HFF-Myc (cell line): ENCODE measurements at regions not wholly inside any gene's neighbourhood (a gene's known extent, or its start where the extent isn't known, plus 50 kb on each side); places are given as distances from the start of the nearest gene placed in this dataset.

Experiments used
- DNase-seq: peaks from one replicate; pipeline ENCODE4 v3.0.0-alpha.2; 2011; ENCODE audit warnings: low read depth; ENCODE audit errors: extremely low read depth
- H3K4me3 ChIP-seq: replicated peaks from 2 replicates; pipeline ENCODE4 v1.5.1; 2011; ENCODE audit warnings: low read depth, mild to moderate bottlenecking, control low read depth, low read length
- CTCF ChIP-seq: IDR thresholded peaks from 2 replicates; pipeline ENCODE4 v1.5.1; 2012; ENCODE audit warnings: mild to moderate bottlenecking, low read depth, low read length, control low read depth; ENCODE audit errors: missing control alignments

- no peak overlapping the region for H3K4me3 ChIP-seq
- no peak for TF ChIP-seq CTCF
- DNase-seq: no peak
Observed at GRCh38 chr1:238501290-238501689, 610.6 kb upstream of the ZP4 start.

GRCh38 chr1:238499021-238499420, 608.3 kb upstream of the ZP4 start:
- DNase-seq: no peak
- TF ChIP-seq CTCF: no peak
- H3K4me3 ChIP-seq: no peak overlapping the region

GRCh38 chr1:238492271-238492670, 601.5 kb upstream of the ZP4 start:
- DNase-seq: no peak
- no peak overlapping the region for H3K4me3 ChIP-seq
- no peak for TF ChIP-seq CTCF

- H3K4me3 ChIP-seq: no peak overlapping the region
- no peak for DNase-seq
- no peak for TF ChIP-seq CTCF
Observed at GRCh38 chr1:238491265-238491664, 600.5 kb upstream of the ZP4 start.

- DNase-seq: no peak
- no peak for TF ChIP-seq CTCF
- no peak overlapping the region for H3K4me3 ChIP-seq
Observed at GRCh38 chr1:238489006-238489405, 598.3 kb upstream of the ZP4 start.

- TF ChIP-seq CTCF: no peak
- no peak for DNase-seq
- H3K4me3 ChIP-seq: no peak overlapping the region
Observed at GRCh38 chr1:238488401-238488800, 597.7 kb upstream of the ZP4 start.

- TF ChIP-seq CTCF: no peak
- DNase-seq: no peak
- H3K4me3 ChIP-seq: no peak overlapping the region
Observed at GRCh38 chr1:238487931-238488330, 597.2 kb upstream of the ZP4 start.
